ENCODE measurements at regions not wholly inside any gene's neighbourhood (a gene's known extent, or its start where the extent isn't known, plus 50 kb on each side); places are given as distances from the start of the nearest gene placed in this dataset.

DNA sequence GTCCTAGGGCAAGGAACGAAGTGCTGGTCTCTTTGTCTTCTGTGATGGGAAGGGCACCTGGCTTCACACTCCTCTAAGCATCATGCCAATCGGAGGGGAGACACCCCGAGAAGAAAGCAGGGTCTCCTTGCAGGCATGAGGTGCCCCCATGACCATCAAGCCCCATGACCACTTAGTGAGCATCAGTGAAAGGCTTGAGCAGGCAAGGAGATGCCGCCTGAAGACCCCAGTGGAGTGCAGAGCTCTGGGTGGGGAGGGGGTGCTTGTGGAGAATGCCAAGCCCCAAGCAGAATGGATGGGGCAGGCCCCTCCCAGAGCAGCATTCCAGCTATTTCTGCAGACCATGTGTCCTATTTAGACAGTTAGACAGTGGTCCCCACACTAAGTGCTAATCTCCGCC lies 232.7 kb upstream of the TNRC6C start:
- no peak for DNase-seq (ENCODE audit: low read depth)

DNA sequence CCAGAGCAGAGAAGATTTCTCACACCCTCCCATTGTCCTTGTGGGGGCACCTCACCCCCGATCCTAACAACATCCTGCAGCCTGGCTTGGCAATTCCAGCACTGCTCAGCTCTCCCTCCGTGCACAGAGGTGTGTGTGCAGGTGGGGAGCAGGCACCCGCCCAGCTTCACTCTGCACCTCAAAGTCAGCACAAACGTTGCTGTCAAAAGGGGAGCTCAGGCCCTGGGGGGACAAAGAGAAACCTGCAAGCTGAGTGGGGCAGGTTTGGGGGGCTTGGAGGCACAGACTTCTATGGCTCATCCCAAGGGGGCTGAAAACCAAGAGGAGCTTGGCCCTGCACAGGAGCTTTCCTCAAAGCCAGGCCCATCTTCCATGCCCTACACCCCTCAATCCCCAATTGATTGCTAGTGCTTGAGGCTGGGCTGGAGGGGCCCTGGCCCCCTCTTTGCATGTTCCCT lies 231.9 kb upstream of the TNRC6C start:
- no peak for DNase-seq (ENCODE audit: low read depth)

DNA sequence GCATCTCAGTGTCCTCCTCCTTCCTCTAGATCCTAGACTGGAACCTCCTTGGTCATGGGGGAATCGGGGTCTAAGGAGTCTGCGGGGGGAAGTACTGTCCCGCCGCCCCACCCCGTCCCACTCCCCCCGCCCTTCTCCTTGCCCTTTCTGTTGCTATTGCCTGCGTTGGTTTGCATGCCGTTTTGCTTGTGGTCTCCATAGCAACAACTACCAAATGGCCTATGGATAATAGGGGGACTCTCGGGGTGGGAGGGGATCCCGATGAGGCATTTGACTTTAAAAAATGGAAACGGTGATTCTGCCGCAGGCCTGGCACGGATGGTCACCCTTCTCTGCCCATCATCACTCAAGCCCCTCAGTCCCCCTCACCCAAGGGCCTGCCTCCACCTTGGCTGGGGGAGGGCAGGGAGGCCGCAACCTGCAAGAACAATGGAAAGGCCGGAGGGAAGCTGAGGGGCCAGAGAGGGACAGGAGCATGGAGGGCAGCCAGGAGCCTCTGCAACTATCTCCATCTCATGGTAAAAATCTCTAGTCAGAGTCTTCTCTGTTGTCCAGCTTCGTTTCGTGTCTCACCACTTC lies 231.4 kb upstream of the TNRC6C start:
- DNase-seq (ENCODE audit: low read depth), result no peak

DNA sequence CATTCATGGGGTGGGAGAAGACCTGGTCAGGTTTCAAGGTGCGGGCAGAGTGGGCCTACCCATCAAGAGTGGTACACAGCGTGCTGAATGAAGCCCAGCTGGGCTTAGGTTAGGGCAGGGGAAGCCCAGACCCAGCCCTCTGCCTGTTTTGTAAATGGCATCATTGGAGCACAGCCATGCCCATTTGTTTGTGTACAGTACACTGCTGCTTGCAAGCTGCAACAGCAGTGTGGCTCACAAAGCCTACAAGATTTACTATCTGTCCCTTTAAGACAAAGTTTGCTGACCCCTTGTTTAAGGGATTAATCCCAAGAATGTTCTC lies 230.1 kb upstream of the TNRC6C start:
- DNase-seq (ENCODE audit: low read depth), result no peak

DNA sequence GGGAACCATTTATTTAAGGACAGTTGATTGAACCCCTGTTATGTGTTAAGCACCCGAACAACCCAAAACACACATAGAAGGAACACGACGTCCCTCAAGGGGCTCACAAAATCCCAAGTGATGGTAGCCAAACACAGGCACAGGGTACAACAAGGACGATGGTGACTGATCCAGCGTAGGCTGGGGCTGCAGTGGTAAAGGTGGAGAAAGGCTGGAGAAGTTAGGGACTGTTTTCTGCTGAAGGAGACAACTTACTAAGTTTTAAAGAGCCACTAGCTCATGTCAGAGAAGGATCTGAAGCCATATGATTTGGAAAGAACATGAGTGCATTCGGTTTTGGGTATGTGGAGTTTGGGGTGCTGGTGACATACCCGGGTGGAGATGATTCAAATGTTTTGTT lies 229.6 kb upstream of the TNRC6C start:
- no peak for DNase-seq (ENCODE audit: low read depth)

DNA sequence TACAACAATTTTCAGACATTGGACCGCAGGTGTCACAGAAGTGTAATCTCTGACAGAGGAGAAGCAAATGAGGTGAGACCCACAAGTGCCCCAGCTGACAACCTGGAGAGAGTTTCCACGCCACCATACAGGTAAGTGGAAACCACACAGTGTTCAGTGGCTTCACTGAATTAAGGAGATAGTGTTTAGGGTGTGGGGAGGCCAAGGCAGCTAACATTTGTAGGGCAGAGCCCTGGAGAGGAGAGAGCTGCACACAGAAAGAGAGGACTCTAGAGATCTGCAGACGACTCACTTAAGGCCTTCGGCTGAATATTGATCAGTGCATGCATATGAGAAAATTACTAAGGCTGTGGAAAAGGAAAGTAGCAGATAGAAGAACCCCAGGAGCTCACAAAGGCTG lies 228.9 kb upstream of the TNRC6C start:
- DNase-seq (ENCODE audit: low read depth), result no peak

DNA sequence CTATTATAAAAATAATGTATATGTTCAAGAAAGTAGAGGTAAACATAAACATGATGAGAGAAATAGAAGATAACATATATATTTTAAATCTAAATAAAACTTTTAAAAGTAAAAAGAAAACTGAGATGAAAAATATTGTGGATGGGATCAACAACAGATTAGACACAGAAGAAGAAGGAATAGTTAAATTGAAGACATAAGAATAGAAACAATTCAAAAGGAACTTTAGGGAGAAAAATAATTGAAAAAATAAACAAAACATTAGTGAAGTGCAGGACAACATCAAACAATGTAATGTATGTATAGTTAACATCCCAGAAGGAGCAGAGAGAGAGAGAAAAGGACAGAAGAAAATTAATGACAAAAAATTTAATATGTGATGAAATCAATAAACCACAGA lies 228.1 kb upstream of the TNRC6C start:
- DNase-seq (ENCODE audit: low read depth), result no peak

DNA sequence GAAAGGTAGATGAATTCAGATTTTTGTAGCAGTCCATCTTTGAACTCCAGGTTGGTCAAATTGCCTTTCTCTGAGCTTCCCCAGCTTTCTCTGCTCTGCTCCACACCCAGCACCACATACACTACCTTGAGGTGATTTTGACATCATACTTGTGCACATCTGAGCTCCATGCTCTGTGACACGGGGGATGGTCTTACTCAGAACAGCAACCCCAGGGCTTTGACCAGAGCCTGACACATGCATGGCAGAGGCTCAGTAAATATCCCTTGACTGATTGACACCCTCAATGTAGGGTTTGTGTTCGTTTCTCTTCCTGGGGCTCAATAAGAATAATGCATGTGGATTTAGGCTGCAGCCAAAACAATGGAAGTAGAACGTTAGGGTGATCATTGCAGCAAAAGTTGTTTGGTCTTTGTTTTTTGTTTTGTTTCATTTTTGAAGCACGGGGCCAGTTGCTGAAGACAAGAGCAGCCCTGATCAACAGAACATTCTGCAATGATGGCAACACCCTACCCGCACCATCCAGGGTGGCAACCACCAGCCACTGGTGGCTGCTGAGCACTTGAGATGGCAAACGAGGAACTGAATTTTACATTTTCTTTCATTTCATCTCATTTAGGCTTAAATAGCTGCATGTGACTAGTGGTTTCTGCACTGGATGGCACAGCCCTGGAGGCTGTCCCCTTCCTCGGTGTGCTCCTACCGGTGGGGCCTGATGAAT lies 224.8 kb upstream of the TNRC6C start:
- DNase-seq (ENCODE audit: low read depth), result no peak

DNA sequence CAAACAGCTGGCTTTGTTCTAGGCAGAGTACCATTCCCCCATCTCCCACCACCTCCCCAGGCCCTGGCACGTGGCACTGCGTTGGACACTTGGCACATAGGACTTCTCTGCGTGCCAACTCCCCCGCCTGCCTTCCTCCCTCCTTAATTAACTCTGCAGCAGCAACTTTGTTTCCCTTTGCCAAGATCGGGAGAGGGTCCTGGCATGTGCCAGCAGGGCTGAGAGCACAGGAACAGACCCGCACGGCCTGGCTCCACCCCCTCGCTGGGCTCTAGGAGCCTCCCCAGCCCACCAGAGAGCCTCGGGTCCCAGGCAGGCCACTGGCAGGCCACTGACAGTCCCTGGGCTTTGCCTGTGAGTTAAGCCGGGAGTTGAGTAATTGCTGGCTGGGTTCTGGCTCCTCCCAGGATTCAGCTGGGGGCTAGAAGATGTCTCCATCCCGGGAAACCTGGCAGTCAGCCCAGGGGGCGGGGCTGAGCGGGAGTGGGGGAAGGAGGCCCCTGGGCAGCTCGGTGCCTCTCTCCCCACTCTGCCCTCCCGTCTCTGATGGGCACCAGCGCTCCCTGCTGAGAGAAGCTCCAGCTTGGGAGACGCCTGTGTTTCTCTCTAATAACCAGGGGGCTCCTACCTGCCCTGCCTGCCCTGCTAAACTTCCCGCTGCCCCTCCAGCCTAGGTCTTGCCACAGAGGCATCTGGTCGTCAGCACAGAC lies 224.0 kb upstream of the TNRC6C start:
- DNase-seq (ENCODE audit: low read depth), result no peak

DNA sequence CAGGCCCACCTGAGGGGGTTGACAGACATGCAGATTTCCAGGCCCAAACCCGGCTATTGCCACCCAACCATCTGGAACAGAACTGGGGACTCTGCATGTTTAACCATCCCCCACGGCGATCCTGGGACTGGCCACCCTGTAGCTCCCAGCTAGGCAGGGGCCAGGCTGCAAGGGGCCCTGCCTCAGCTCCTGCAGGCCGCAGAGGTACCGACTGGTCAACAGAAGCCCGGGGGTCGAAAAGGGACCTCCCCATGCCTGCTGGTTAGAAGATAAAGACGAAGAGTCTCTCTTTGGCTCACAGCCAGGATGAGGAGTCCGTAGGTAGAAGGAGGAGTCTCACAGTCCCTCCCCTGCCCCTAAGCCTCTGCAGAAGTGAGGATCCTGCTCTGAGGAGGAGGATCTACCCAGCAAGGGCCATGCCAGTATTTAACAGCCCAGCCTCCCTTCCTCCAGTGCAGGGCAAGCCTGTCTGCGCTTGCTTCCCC lies 223.4 kb upstream of the TNRC6C start:
- no peak for DNase-seq (ENCODE audit: low read depth)

DNA sequence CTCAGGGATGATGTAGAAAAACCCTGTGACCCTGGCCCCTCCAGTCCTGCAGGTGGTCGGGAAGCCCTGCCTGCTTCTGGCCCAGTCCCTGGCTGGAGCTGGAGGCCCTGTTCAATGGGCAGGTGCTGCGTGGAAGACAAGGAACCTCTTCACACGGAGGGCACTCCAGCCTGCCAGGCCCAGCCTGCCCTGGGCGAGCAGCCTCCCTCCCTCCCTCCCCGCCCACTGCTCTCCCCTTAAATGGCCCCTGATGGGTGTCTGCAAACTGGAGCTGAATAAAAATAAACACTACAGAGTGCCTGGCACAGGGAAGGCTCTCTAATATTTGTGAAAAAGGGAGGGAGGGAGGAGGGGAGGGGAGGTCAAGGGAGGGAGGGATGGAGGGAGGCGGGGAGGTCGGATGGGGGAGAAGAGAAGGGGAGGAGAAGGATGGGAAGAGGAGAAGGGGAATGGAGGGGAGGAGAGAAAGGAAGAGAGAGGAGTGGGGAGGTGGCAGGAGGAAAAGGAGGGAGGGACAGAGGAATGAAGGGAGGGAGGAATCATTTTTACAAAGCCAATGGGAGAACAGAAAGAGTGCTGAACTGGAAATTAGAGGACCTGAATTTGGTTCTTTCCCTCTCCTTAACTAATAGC lies 222.8 kb upstream of the TNRC6C start:
- no peak for DNase-seq (ENCODE audit: low read depth)

DNA sequence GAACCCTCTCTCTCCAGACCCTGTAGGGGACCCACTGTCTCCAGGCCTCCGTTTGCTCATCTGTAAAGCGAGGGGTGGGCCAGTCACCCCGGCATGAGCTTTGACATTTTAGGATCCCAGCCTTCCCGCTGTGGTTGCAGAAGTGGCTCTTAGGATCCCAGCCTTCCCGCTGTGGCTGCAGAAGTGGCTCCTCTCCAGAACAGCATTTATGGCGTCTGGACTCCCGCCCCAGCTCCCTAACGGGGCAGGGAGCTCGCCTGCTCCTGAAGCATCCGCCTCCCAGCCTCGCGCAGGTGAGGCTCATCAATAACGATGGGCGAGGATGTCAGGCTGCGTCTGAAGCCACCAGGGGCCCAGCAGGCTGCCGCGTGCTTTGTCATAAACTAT lies 222.3 kb upstream of the TNRC6C start:
- no peak for DNase-seq (ENCODE audit: low read depth)

DNA sequence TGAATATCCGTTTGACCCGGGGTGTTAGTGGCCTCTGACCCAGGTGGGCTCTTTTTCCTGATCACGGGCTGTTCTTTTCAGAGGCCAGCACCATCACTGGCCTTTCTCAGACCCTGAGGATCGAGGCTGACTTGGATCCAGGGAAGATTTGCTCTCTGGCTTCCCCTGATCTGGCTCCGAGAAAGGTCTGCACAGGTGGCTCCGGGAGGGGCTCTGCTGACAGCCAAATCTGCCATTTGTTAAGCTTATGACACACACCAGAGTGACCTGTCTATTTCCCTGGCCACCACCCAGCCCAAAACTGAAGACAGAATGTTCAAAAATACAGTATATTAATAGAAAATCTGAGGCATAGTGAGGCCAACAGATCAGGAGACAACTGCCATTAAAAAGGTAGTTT lies 221.8 kb upstream of the TNRC6C start:
- DNase-seq (ENCODE audit: low read depth), result no peak

DNA sequence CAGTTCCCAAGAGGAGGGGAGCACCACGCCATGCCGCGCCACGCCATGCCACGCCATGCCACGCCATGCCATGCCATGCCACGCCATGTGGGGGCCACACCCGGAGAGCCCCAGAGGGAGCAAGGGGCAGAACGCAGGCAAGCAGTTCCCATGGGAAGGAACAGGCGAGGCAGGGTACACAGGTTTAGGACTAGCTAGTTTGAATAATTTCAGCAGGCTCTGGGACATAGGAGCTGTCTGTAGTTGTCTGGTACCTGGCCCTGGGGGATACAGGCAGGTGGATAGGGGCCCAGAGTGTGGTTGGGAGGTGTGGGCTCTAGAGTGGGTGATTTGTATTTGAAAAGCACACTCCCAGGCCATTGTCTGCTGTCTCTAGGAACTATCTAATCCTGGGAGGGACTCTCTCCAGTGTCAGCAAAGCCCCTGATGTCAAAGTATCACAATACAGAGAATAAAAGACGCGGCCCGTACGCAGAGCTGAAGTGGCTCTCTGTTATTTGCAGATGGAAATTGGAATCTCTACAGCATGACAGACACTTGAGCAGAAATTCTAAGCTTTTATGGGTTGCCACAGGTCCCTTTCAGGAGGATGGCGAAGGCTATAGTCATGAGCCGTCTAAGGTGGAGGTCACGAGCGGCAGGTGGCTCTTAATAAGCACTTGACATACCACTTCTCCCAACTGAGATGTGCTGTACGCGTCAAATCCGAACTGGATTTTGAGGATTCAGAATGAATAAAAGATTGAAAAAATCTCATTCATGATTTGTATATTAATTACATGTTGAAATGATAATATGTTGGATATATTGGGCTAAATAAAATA lies 220.8 kb upstream of the TNRC6C start:
- DNase-seq (ENCODE audit: low read depth), result no peak

DNA sequence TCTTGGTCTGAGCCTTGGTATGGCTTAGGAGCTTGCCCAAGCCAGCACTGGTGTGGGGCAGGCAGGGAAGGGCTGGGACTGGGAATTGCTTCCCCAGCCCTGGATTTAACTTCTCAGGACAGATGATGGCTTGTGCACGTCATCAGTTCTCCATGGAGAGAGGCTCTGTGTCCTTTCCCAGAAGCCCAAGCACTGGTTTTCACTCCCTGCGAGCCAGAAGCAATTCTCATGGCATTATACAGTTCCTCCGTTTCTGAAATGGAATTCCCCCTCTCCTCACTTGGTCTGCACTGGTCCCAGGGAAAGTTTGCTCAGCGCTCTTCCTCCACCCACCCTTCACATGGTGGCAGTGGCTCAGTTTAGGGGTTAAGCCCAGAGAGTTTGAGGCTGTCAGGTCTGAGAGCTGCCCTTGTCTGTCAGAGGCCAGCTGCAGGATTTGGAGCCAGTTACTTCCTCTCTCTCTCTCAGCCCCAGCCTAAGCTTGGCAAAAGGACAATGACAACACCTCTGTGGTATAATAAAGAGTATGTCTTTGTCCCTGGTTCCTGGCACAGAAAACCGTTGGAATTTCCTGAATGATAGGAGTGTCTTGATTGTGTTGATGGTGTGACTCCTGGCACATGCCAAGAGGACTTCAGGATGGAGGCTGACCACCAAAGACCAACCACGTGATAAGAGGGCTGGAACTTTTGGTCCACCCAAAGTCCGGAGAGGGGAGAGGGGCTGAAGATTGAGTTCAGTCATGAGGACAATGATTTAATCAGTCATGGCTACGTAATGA lies 219.6 kb upstream of the TNRC6C start:
- DNase-seq (ENCODE audit: low read depth), result no peak

DNA sequence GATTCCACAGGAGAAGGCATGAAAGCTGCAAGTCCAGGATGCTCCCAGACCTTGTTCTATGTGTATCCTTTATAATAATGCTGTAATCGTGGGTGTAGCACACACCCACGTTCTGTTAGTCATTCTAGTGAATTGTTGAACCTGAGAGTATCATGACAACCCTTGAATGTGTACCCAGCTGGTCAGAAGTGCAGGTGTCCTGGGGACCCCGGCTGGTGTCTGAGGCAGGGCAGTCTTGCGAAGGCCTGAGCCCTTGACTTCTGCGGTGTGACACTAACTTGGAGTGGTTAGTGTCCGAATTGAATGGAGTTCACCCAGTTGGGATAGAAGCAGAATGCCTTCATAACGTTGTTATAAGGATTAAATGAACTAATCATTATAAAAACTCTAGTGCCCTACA lies 218.0 kb upstream of the TNRC6C start:
- DNase-seq (ENCODE audit: low read depth), result no peak

DNA sequence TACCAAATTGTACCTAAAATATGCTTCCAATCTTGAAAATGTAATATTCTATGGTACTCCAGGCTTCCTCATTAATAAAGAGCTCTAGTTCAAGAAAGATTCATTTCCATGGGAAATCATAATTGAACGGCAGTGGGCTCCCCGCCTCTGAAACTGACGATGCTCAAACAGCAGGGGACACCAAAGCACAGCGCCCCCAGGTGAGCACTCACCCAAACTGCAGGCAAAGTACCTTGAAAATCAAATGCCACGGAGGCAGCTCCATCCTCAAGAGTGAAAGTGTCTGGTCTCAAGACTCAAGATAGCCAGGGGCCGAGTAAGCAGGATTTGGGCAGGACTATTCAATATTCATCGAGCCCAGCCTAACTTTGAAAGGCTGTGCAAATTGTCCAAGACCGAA lies 217.4 kb upstream of the TNRC6C start:
- DNase-seq (ENCODE audit: low read depth), result no peak

DNA sequence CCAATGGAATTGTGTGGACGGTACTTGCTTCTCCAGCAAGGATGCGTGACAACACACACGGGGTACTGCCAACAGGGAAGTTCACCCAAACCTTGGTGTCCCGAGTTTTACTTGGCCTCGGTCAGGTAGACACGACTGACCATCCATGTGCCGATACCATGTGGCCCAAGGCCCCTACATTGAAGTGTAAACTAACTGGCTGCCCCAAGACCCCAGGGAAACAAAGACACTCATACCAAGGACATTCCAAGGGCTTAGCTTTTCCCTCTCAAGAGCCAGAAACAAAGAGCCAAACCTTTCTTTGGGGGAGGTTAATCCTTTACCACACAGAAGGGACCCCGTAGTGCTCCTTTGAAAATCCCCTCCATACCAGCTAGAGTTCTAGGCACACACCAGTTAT lies 215.9 kb upstream of the TNRC6C start:
- no peak for DNase-seq (ENCODE audit: low read depth)

DNA sequence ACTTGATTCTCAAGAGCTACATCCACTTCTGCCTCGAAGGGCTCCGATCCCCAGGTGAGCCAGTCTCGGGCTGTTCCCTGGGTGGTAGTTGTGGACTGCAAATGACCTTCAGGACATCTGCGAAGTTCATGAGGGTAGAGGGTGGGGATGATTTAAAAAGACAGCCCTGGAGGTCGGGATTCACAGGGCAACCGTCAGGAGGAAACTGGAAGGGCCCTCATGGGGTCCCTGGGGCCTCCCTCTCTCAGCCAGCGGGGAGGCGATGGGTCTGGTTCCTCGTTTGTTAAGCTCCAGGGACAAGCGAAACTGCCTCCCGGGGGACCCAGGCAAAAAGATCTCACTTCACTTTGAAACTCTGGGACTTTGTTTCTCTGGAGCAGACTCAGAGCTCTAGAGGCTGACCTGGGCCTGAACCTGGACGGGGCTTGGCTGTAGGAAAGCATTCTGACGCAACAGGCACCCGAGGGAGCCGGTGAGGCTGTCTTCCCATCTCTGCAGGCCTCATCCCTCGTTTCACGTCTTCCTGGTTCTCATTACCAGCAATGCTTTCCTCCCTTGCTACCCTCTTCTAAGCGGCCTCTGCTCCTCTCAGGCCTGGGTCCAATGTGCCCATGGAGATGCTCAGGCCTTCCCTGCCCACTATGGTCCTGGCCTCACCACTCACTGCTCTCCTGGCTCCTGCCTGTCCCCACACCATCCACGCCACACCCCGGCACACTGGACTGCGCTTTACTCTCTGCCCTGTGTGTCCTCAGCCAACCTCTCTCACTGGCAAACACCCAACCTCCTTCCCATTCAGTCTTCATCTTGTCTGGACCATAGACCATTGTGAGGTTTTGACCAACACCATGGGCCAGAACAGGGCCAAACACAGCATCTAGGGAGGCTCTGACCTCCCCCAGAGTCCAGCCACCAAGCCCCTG lies 214.2 kb upstream of the TNRC6C start:
- no peak for DNase-seq (ENCODE audit: low read depth)

DNA sequence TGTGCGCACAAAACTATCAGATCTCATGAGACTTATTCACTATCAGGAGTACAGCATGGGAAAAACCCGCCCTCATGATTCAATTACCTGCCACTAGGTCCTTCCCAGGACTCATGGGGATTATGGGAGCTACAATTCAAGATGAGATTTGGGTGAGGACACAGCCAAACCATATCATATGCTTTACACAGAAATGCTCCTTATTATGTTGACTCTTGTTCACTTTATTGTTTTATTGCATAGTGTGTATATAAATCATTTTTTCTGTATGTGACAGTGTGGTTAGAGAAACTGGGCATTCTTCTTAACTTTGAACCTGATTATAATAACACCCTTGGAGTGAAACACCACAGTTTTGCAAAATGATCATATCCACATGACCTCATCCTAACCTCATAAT lies 212.8 kb upstream of the TNRC6C start:
- no peak for DNase-seq (ENCODE audit: low read depth)
